Mucosa of stomach (tissue), 1 donor: ENCODE measurements at regions not wholly inside any gene's neighbourhood (a gene's known extent, or its start where the extent isn't known, plus 50 kb on each side); places are given as distances from the start of the nearest gene placed in this dataset.

ENCODE experiments used
- H3K27me3 ChIP-seq: one replicate; pipeline ENCODE4 v1.7.0; 2013; ENCODE audit warnings: mild to moderate bottlenecking, low read length; ENCODE audit not compliant: control insufficient read depth, insufficient read depth
- H3K36me3 ChIP-seq: one replicate; pipeline ENCODE4 v1.7.0; 2013; ENCODE audit warnings: low read length; ENCODE audit not compliant: control insufficient read depth, insufficient read depth
- H3K4me1 ChIP-seq: one replicate; pipeline ENCODE4 v1.7.0; 2013; ENCODE audit warnings: mild to moderate bottlenecking, low read length; ENCODE audit not compliant: control insufficient read depth, insufficient read depth
- H3K4me3 ChIP-seq: one replicate; pipeline ENCODE4 v1.7.0; 2013; ENCODE audit warnings: low read length
- H3K9ac ChIP-seq: one replicate; pipeline ENCODE4 v1.7.0; 2013; ENCODE audit warnings: mild to moderate bottlenecking, low read length, moderate library complexity
- H3K9me3 ChIP-seq: one replicate; pipeline ENCODE4 v1.7.0; 2013; ENCODE audit warnings: mild to moderate bottlenecking, low read length, moderate library complexity; ENCODE audit not compliant: control insufficient read depth
- donor health status: Pancreatic carcinoma.

DNA sequence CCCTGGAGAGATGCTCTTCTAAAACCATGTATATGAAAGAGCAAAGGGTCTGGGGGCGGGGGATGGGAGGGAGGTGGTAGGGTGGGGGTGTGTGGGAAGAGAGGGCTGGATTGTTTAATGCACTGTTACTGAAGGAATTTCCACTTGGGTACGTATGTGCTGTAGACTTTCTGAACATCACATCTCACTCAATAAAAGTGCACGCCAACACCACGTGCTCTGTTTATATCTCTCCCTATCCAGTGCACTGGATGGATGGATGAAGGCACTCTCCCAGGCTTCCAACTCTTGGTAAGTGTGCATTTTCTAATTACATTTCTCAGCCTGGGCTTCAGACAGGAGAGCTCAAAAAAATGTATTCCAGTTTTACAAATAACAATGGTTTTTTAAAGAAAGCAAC lies 184.3 kb upstream of the SIX2 start:
- no peaks in the 10 kb centered on the region for H3K4me1 ChIP-seq
- H3K27me3 ChIP-seq: peaks cover 3% of the 10 kb centered on the region
- no peak overlapping the region for H3K4me3 ChIP-seq
- no peaks in the 10 kb centered on the region for H3K9me3 ChIP-seq
- no peak overlapping the region for H3K9ac ChIP-seq
- H3K36me3 ChIP-seq: no peaks in the 10 kb centered on the region

DNA sequence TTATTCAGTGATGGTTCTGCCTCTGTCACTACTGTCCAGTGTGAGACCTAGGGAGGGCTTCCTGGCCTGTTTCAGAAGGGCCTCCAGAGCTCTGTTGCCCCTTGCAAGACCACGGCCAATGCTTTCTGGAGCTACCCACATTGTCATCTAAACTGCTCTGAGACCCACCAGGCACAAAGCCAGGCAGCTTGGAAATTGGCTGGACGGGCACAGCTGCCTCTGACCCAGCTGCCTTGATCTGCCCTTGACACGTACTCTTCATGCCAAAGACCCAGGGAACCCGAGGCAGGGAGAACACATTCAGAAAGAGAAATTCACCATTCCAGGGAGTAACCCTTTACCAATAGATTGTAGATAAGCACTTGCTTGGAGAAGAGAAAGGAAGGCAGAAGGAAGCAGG lies 183.7 kb upstream of the SIX2 start:
- Histone ChIP-seq H3K9me3 (no peaks in the 10 kb centered on the region), H3K4me3 (no peak overlapping the region), H3K9ac (no peak overlapping the region), H3K27me3 (peaks cover 3% of the 10 kb centered on the region), H3K36me3 (no peaks in the 10 kb centered on the region), H3K4me1 (no peaks in the 10 kb centered on the region)

DNA sequence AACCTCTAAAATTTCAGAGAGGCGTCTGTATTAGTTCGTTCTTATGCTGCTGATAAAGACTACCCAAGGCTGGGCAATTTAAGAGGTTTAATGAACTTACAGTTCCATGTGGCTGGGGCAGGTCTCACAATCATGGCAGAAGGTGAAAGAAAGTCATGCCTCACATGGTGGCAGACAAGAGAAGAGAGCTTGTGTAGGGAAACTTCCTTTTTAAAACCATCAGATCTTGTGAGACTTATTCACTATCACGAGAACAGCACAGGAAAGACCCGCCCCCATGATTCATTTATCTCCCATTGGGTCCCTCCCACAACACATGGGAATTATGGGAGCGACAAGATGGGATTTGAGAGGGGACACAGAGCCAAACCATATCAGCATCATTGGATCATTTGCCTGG lies 183.2 kb upstream of the SIX2 start:
- Histone ChIP-seq H3K27me3 (peaks cover 3% of the 10 kb centered on the region), H3K9me3 (no peaks in the 10 kb centered on the region), H3K4me3 (no peak overlapping the region), H3K4me1 (no peaks in the 10 kb centered on the region), H3K9ac (no peak overlapping the region), H3K36me3 (no peaks in the 10 kb centered on the region)

- Histone ChIP-seq H3K9me3 (no peaks in the 10 kb centered on the region), H3K9ac (no peak overlapping the region)
Observed at GRCh38 chr2:45191976-45192375, 182.7 kb upstream of the SIX2 start.

GRCh38 chr2:45191146-45191863 lies 182.1 kb upstream of the SIX2 start:
- Histone ChIP-seq H3K9me3 (no peaks in the 10 kb centered on the region), H3K36me3 (no peaks in the 10 kb centered on the region), H3K4me3 (no peak overlapping the region), H3K27me3 (peaks cover 3% of the 10 kb centered on the region), H3K9ac (no peak overlapping the region), H3K4me1 (no peaks in the 10 kb centered on the region)

More at GRCh38 chr2:45191976-45192375, 182.7 kb upstream of the SIX2 start:
- no peak overlapping the region for H3K4me3 ChIP-seq
- H3K4me1 ChIP-seq: no peaks in the 10 kb centered on the region
- H3K27me3 ChIP-seq: peaks cover 3% of the 10 kb centered on the region
- no peaks in the 10 kb centered on the region for H3K36me3 ChIP-seq

DNA sequence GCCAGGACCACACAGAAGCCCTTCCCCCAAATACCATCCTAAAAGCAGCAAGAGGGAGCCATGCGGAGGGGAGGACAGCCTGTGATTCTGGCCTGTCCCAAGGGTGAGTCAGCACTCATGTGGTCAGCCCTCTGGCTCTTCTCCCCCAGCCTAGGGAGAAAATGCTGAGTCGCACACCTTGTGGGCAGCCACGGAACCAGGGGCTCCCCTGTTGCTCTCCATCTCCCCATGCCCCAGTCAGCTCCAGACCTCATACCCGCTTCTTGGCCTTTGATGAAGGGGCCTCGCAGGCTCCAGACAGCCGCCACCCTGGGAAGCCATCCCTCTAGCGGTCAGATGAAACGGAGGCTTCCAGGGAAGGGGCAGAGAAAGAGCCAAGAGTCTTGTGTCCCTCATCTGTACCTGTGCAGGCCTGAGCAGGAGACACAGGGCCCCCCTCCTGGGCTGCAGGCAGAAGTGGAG lies 181.3 kb upstream of the SIX2 start:
- Histone ChIP-seq H3K9ac (no peak overlapping the region), H3K27me3 (peaks cover 3% of the 10 kb centered on the region), H3K36me3 (no peaks in the 10 kb centered on the region), H3K4me3 (no peak overlapping the region), H3K4me1 (no peaks in the 10 kb centered on the region), H3K9me3 (no peaks in the 10 kb centered on the region)

DNA sequence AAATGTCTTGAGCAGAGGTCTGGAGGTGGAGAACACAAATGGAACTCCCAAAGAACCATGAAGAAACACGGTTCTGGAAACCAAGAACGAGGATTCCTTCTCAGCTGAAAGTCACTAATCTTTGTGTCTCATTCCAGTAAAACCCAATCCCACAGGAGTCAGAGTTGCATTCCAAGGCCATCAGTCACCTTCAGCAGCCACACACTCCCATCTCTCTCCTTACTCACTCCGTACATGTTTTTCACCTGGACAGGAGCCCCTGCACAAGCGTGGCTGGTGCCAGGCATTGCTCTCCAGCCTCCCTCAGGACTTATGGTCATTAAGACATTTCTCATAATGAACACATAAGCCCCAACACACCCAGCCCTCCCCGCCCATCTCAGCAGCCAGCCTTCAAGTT lies 175.4 kb upstream of the SIX2 start:
- no peak overlapping the region for H3K9ac ChIP-seq
- H3K4me3 ChIP-seq: no peak overlapping the region
- no peaks in the 10 kb centered on the region for H3K9me3 ChIP-seq
- H3K4me1 ChIP-seq: no peaks in the 10 kb centered on the region
- peaks cover 4% of the 10 kb centered on the region for H3K27me3 ChIP-seq
- no peaks in the 10 kb centered on the region for H3K36me3 ChIP-seq

GRCh38 chr2:45182667-45183295 lies 173.5 kb upstream of the SIX2 start:
- Histone ChIP-seq H3K9ac (no peak overlapping the region), H3K9me3 (no peaks in the 10 kb centered on the region), H3K4me3 (no peak overlapping the region), H3K36me3 (no peaks in the 10 kb centered on the region), H3K27me3 (peaks cover 3% of the 10 kb centered on the region), H3K4me1 (no peaks in the 10 kb centered on the region)

GRCh38 chr2:45180779-45181178 lies 171.5 kb upstream of the SIX2 start:
- H3K9ac ChIP-seq: no peak overlapping the region
- no peaks in the 10 kb centered on the region for H3K36me3 ChIP-seq
- H3K4me1 ChIP-seq: no peaks in the 10 kb centered on the region
- no peaks in the 10 kb centered on the region for H3K9me3 ChIP-seq
- peaks cover 3% of the 10 kb centered on the region for H3K27me3 ChIP-seq
- no peak overlapping the region for H3K4me3 ChIP-seq

DNA sequence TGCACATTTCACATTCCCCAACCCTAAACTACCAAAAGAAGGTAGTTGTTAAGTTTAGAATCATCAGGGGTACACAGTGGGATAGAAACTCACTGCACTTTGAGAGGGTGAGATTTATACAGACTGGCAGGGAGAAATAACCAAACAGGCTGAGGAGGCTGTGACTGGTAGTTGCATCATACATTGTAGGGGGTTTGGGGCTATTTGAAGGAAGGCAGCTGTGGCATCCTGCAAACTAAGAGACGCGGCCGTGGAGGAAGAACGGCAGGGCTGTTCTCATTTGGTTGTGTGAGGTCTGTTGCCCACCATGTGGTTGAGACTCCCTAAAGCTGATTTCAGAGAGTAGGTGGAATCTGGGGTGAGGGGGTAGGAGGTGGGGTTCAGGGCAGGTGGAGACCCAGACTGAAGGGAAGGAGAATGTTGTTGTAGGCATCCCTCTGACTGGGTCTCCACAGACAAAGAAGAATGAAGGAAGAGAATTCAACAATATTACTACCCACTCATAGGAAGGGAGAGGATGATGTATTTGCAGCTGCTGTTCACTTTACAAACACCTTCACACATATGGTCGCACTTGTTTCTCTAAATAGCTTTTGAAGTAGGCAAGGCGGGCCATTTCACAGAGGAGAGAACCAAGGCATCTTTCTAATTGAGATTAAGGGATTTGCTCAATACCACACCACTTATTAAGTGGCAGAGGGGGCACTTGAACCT lies 170.9 kb upstream of the SIX2 start:
- peaks cover 2% of the 10 kb centered on the region for H3K27me3 ChIP-seq
- H3K36me3 ChIP-seq: no peaks in the 10 kb centered on the region
- H3K4me3 ChIP-seq: no peak overlapping the region
- H3K4me1 ChIP-seq: no peaks in the 10 kb centered on the region
- no peak overlapping the region for H3K9ac ChIP-seq
- no peaks in the 10 kb centered on the region for H3K9me3 ChIP-seq

- H3K4me3 ChIP-seq: no peak overlapping the region
- H3K36me3 ChIP-seq: no peaks in the 10 kb centered on the region
- H3K9me3 ChIP-seq: no peaks in the 10 kb centered on the region
- H3K4me1 ChIP-seq: no peaks in the 10 kb centered on the region
- no peak overlapping the region for H3K9ac ChIP-seq
- H3K27me3 ChIP-seq: no peaks in the 10 kb centered on the region
Observed at GRCh38 chr2:45178854-45179253, 169.6 kb upstream of the SIX2 start.

GRCh38 chr2:45178359-45178758 lies 169.1 kb upstream of the SIX2 start:
- Histone ChIP-seq H3K4me3 (no peak overlapping the region), H3K9ac (no peak overlapping the region), H3K36me3 (no peaks in the 10 kb centered on the region), H3K4me1 (no peaks in the 10 kb centered on the region), H3K27me3 (no peaks in the 10 kb centered on the region), H3K9me3 (no peaks in the 10 kb centered on the region)
